PC-3 (cell line): ENCODE measurements at regions not wholly inside any gene's neighbourhood (a gene's known extent, or its start where the extent isn't known, plus 50 kb on each side); places are given as distances from the start of the nearest gene placed in this dataset.

Experiments
- ATAC-seq: fragments of 200-7000 bp; cut with Tn5 transposase; 2 replicates; pipeline ENCODE4 v1.9.1; 2020; ENCODE audit warnings: mild to moderate bottlenecking, moderate library complexity
- BruUV-seq: library from RNA; stranded (reverse); fragments of 400-500 nt; replicated peaks from 2 replicates; lab custom pipeline; 2021; lab: Mats Ljungman, UMichigan
- CTCF ChIA-PET: fragments of 300-600 bp; sonication (Branson Sonifier 250); formaldehyde crosslinking; loops from one replicate; lab custom pipeline; 2022; ENCODE audit warnings: antibody characterized with exemption; lab: Charles Lee
- POLR2A ChIA-PET: fragments of 300-600 bp; sonication (Branson Sonifier 250); formaldehyde crosslinking; loops from one replicate; lab custom pipeline; 2022; ENCODE audit warnings: antibody characterized with exemption; ENCODE audit not compliant: unreplicated experiment; lab: Charles Lee
- DNase-seq: peaks from one replicate; pipeline ENCODE4 v3.0.0-alpha.2; 2015
- H2AFZ ChIP-seq: fragments of 300-600 bp; sonication (generic); 2 replicates; pipeline ENCODE4 v1.6.0; 2016; ENCODE audit warnings: antibody characterized with exemption, low read length
- H3F3A ChIP-seq: fragments of 300-600 bp; sonication (generic); one replicate; pipeline ENCODE4 v1.6.0; 2017; ENCODE audit warnings: antibody characterized with exemption, low read length, control low read depth, mild to moderate bottlenecking; ENCODE audit not compliant: unreplicated experiment
- H3K27ac ChIP-seq: fragments of 300-600 bp; sonication (generic); 2 replicates; pipeline ENCODE4 v1.5.1; 2016; ENCODE audit warnings: mild to moderate bottlenecking, low read length
- H3K27me3 ChIP-seq: fragments of 300-600 bp; sonication (generic); 2 replicates; pipeline ENCODE4 v1.6.1; 2016; ENCODE audit warnings: low read length, mixed read lengths
- H3K36me3 ChIP-seq: fragments of 300-600 bp; sonication (generic); 2 replicates; pipeline ENCODE4 v1.6.1; 2016; ENCODE audit warnings: low read depth, mixed run types, low read length, mixed read lengths
- H3K4me1 ChIP-seq: fragments of 300-600 bp; sonication (generic); 2 replicates; pipeline ENCODE4 v1.5.1; 2016; ENCODE audit warnings: low read length; ENCODE audit not compliant: insufficient read depth
- H3K4me2 ChIP-seq: fragments of 300-600 bp; sonication (generic); 2 replicates; pipeline ENCODE4 v1.6.0; 2016; ENCODE audit warnings: low read length
- H3K4me3 ChIP-seq: fragments of 300-600 bp; sonication (generic); 2 replicates; pipeline ENCODE4 v1.5.1; 2016; ENCODE audit warnings: mild to moderate bottlenecking, low read length, mixed read lengths
- H3K79me2 ChIP-seq: fragments of 300-600 bp; sonication (generic); 2 replicates; pipeline ENCODE4 v1.6.1; 2017; ENCODE audit warnings: low read length, mixed read lengths
- H3K9ac ChIP-seq: fragments of 300-600 bp; sonication (generic); 2 replicates; pipeline ENCODE4 v1.6.0; 2016; ENCODE audit warnings: mild to moderate bottlenecking, low read length
- H3K9me2 ChIP-seq: fragments of 300-600 bp; sonication (generic); replicated peaks from 2 replicates; pipeline ENCODE4 v1.6.1; 2016; ENCODE audit warnings: mixed run types, low read length, mixed read lengths
- H3K9me3 ChIP-seq: fragments of 300-600 bp; sonication (generic); 2 replicates; pipeline ENCODE4 v1.6.1; 2016; ENCODE audit warnings: low read length, mixed read lengths
- H4K20me1 ChIP-seq: fragments of 300-600 bp; sonication (generic); 2 replicates; pipeline ENCODE4 v1.6.1; 2016; ENCODE audit warnings: low read length, mixed read lengths
- EZH2 ChIP-seq: fragments of 300-600 bp; sonication (generic); IDR thresholded peaks from one replicate; pipeline ENCODE4 v1.6.1; 2017; ENCODE audit warnings: antibody characterized with exemption, mild to moderate bottlenecking, low read length; ENCODE audit not compliant: unreplicated experiment
- EZH2phosphoT487 ChIP-seq: fragments of 300-600 bp; sonication (generic); IDR thresholded peaks from 2 replicates; pipeline ENCODE4 v1.6.1; 2018; ENCODE audit warnings: mild to moderate bottlenecking, antibody characterized with exemption, low read length, borderline replicate concordance
- intact Hi-C: fragments of 100-400 bp; cut with micrococcal nuclease; formaldehyde crosslinking; loops from 2 replicates; pipeline ENCODE4 v1.9.0; 2023
- TF ChIP-seq, protein P1 (sequence below): fragments of 300-600 bp; sonication (generic); conservative IDR thresholded peaks from 2 replicates; pipeline ENCODE4 v1.5.1; 2017; ENCODE audit warnings: antibody characterized with exemption, low read depth, mild to moderate bottlenecking, low read length

DNA sequence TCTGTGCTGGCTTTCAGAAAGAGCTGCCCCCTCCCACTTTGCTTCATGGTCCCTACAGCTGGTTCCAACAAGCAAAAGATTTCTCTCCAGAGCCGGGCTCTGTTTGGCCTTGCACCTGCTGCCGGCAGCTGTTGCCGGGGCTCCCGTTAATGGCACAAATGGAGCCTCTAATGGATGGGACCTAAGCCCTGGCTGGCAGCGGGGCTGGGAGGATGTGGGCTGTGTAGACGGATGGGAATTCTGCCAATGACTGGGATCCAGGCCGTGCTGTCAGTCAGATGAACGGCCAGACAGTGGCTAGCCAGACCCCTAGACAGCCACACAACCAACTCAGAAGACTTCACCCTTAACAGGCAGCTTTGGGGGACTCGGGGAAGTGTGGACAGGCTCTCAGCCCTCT lies 88.0 kb downstream of the RPLP1 start:
- Histone ChIP-seq H3K4me3 (no peak overlapping the region), H3K36me3 (no peaks in the 10 kb centered on the region), H3K4me1 (peaks cover 1% of the 10 kb centered on the region; the same call in 1 of the 2 replicates), H3K9ac (no peak overlapping the region), H4K20me1 (no peaks in the 10 kb centered on the region), H2AFZ (no peak overlapping the region), H3K4me2 (no peak overlapping the region), H3K9me2 (no peaks in the 10 kb centered on the region), H3K9me3 (no peaks in the 10 kb centered on the region), H3K79me2 (no peaks in the 10 kb centered on the region), H3K27me3 (no peaks in the 10 kb centered on the region), H3K27ac (no peak overlapping the region), H3F3A (no peaks in the 10 kb centered on the region)
- DNase-seq (no peak), ATAC-seq (no peak)
- intact Hi-C loops, result no loop called here
- ChIA-PET POLR2A (no interaction called here), CTCF (no interaction called here)
- TF ChIP-seq, protein P1, sequence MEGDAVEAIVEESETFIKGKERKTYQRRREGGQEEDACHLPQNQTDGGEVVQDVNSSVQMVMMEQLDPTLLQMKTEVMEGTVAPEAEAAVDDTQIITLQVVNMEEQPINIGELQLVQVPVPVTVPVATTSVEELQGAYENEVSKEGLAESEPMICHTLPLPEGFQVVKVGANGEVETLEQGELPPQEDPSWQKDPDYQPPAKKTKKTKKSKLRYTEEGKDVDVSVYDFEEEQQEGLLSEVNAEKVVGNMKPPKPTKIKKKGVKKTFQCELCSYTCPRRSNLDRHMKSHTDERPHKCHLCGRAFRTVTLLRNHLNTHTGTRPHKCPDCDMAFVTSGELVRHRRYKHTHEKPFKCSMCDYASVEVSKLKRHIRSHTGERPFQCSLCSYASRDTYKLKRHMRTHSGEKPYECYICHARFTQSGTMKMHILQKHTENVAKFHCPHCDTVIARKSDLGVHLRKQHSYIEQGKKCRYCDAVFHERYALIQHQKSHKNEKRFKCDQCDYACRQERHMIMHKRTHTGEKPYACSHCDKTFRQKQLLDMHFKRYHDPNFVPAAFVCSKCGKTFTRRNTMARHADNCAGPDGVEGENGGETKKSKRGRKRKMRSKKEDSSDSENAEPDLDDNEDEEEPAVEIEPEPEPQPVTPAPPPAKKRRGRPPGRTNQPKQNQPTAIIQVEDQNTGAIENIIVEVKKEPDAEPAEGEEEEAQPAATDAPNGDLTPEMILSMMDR, result no peak
- TF ChIP-seq EZH2phosphoT487, result no peak
- no peak for TF ChIP-seq EZH2
- BruUV-seq, result no TSS peak

DNA sequence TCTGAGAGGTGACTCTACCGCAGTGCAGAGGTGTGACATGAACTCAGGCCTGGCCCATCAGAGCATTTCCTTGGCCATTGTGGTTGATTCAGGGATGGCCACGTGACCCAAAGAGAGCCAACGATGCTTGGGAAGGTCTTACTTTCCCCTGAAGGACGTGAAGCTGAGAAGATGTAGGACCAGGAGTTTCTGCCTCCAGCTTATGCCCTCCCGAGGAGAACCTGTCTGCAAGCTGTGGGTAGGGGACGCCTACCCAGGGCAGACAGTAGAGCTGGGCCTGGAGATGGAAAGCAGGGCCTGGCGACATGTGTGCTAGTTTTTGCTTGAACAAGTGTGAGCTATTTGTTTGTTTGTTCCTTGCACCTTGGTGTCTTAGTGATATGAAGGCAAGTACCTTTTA lies 89.4 kb downstream of the RPLP1 start:
- BruUV-seq, result no TSS peak
- no peaks in the 10 kb centered on the region for H3K9me3 ChIP-seq
- H3F3A ChIP-seq, result no peaks in the 10 kb centered on the region
- H3K4me2 ChIP-seq, result no peak overlapping the region
- ChIA-PET POLR2A (no interaction called here), CTCF (no interaction called here)
- H3K9me2 ChIP-seq, result no peaks in the 10 kb centered on the region
- no peaks in the 10 kb centered on the region for H3K36me3 ChIP-seq
- no peaks in the 10 kb centered on the region for H3K4me1 ChIP-seq
- no peaks in the 10 kb centered on the region for H3K79me2 ChIP-seq
- H3K27me3 ChIP-seq, result no peaks in the 10 kb centered on the region
- no peak for DNase-seq
- TF ChIP-seq EZH2phosphoT487 (no peak), EZH2 (no peak)
- TF ChIP-seq, protein P1, result no peak
- H3K27ac ChIP-seq, result no peak overlapping the region
- intact Hi-C loops, result no loop called here
- H2AFZ ChIP-seq, result no peak overlapping the region
- no peaks in the 10 kb centered on the region for H4K20me1 ChIP-seq
- ATAC-seq, result no peak
- H3K4me3 ChIP-seq, result no peak overlapping the region
- no peak overlapping the region for H3K9ac ChIP-seq

DNA sequence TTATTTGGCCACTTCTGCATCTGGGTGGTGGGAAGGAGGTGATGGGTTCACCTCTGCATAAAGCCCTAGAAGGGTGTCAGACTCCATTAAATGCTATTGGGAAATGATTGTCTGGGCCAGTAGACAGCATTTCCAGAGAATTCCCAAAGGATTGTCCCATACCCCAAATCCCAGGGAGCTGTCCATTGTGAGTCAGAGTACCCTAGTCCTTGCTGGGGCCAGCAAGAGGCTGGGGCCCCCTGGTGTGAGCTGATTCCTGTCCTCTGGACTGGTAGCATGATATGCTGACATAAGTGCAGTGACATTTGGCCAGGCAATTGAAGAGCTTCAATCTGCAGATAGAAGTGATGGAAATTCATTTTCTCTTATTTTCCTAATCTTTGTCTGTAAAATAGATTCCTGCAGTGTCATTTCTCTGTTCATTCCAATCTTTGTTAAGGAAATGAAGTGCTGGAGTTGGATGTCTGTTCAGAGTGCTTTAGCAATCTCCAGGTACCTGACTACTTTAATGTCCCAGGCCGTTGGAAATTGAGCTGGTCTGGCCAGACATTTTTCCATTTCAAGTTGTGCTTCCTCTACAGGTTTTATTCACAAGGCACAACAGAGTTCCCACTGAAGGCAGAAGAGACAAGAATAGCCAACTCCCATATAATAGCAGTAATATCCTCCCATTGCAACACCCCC lies 91.2 kb downstream of the RPLP1 start:
- ChIA-PET CTCF (no interaction called here), POLR2A (no interaction called here)
- no peak overlapping the region for H3K4me3 ChIP-seq
- H3K27me3 ChIP-seq, result no peaks in the 10 kb centered on the region
- TF ChIP-seq EZH2phosphoT487 (no peak), EZH2 (no peak)
- TF ChIP-seq, protein P1, result no peak
- H3K4me1 ChIP-seq, result no peaks in the 10 kb centered on the region
- H3K9me3 ChIP-seq, result no peaks in the 10 kb centered on the region
- no peak overlapping the region for H3K4me2 ChIP-seq
- no TSS peak for BruUV-seq
- H3K9me2 ChIP-seq, result no peaks in the 10 kb centered on the region
- H4K20me1 ChIP-seq, result no peaks in the 10 kb centered on the region
- intact Hi-C loops, result no loop called here
- no peak overlapping the region for H3K9ac ChIP-seq
- H2AFZ ChIP-seq, result no peak overlapping the region
- H3K36me3 ChIP-seq, result no peaks in the 10 kb centered on the region
- DNase-seq (no peak), ATAC-seq (no peak)
- H3K79me2 ChIP-seq, result no peaks in the 10 kb centered on the region
- no peaks in the 10 kb centered on the region for H3F3A ChIP-seq
- H3K27ac ChIP-seq, result no peak overlapping the region
